ENCODE measurements at regions not wholly inside any gene's neighbourhood (a gene's known extent, or its start where the extent isn't known, plus 50 kb on each side); places are given as distances from the start of the nearest gene placed in this dataset.

DNA sequence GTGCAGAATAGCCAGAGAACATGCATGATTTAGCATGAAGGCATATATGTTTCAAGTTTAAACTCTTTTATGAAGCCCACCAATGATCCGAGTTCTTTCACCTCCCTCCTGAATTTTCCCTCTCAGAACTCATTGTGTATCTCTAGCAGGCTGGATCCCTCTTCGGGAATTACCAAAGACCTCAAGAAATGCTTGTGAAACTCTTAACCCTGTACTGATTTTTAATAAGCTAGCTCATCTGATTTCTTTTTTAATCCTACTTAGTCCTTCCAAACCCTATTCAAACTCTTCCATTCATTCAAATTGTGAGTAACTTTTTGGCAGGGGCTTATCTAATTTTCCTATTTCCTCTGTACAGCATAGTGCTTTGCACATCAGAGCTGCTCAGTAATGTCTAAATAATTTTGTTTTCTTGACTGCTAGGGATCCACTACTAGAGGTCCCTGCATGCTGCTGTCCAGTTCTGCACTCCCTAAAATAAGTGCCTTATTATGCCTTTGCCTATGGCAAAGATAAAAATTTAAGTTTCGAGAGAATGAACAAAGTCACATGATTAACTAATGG lies 723.8 kb downstream of the CDH11 start:
- H3K79me2 ChIP-seq (ENCODE audit: control insufficient read depth, insufficient read depth, low read length): no peaks in the 10 kb centered on the region
- H2AFZ ChIP-seq (ENCODE audit: control insufficient read depth, low read length): no peak overlapping the region
- H3K27ac ChIP-seq (ENCODE audit: control insufficient read depth, insufficient read depth, low read length): no peak overlapping the region
- no peaks in the 10 kb centered on the region for H3K36me3 ChIP-seq (ENCODE audit: control insufficient read depth in 2 of 2, extremely low read depth in 1 of 2, insufficient read depth in 2 of 2, low read length in 2 of 2)
- FAIRE-seq (no peak), DNase-seq (ENCODE audit: low read depth, low spot score) (no peak)
- dilution Hi-C loops (cut with MboI; ENCODE audit: extremely low pct_ligation_motif_present, low sequenced_read_pairs): no loop called here
- no peaks in the 10 kb centered on the region for H3K9me1 ChIP-seq (ENCODE audit: control insufficient read depth, extremely low read depth, insufficient read depth, low read length)
- no peaks in the 10 kb centered on the region for H3K27me3 ChIP-seq (ENCODE audit: control insufficient read depth, extremely low read depth, insufficient read depth, low read length)
- no peaks in the 10 kb centered on the region for H3K4me1 ChIP-seq (ENCODE audit: control insufficient read depth, extremely low read depth, insufficient read depth, low read length)
- H3K4me2 ChIP-seq (ENCODE audit: control insufficient read depth, extremely low read depth, insufficient read depth, low read depth, low read length): no peak overlapping the region
- H3K9me3 ChIP-seq (ENCODE audit: control insufficient read depth, low read depth, low read length): no peaks in the 10 kb centered on the region
- TF ChIP-seq EZH2 (IDR thresholded peaks at IDR 0.05; ENCODE audit: low read length): no peak
- TF ChIP-seq, protein P1, sequence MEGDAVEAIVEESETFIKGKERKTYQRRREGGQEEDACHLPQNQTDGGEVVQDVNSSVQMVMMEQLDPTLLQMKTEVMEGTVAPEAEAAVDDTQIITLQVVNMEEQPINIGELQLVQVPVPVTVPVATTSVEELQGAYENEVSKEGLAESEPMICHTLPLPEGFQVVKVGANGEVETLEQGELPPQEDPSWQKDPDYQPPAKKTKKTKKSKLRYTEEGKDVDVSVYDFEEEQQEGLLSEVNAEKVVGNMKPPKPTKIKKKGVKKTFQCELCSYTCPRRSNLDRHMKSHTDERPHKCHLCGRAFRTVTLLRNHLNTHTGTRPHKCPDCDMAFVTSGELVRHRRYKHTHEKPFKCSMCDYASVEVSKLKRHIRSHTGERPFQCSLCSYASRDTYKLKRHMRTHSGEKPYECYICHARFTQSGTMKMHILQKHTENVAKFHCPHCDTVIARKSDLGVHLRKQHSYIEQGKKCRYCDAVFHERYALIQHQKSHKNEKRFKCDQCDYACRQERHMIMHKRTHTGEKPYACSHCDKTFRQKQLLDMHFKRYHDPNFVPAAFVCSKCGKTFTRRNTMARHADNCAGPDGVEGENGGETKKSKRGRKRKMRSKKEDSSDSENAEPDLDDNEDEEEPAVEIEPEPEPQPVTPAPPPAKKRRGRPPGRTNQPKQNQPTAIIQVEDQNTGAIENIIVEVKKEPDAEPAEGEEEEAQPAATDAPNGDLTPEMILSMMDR (optimal IDR thresholded peaks at IDR 0.05 in 1 of 3, IDR thresholded peaks at IDR 0.05 in 1 of 3, conservative IDR thresholded peaks at IDR 0.05 in 1 of 3; ENCODE audit: extremely low read depth in 1 of 3, insufficient read depth in 2 of 3, low read length in 3 of 3): no peak
- H3K9ac ChIP-seq (ENCODE audit: control insufficient read depth, extremely low read depth, insufficient read depth, low read length): no peak overlapping the region
- H3K4me3 ChIP-seq (ENCODE audit: control insufficient read depth in 2 of 3, extremely low read depth in 1 of 3, insufficient read depth in 2 of 3, low read depth in 1 of 3, low read length in 3 of 3): no peak overlapping the region
- H4K20me1 ChIP-seq (ENCODE audit: control insufficient read depth, extremely low read depth, insufficient read depth, low read length): no peaks in the 10 kb centered on the region

DNA sequence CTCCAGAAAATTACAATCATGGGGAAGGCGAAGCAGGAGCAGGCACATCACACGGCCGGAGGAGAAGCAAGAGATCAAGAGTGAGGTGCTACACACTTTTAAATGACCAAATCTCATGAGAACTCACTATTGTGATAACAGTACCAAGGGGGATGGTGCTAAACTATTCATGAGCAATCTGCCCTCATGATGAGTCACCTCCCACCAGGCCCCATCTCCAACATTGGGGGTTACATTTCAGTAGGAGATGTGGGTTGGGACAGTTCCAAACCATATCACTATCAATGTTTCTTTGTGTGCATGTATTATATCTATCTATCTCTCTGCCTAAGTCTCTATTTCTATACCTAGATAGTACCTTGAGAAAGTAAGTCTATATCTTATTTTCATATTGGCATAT lies 724.8 kb downstream of the CDH11 start:
- Histone ChIP-seq H2AFZ (ENCODE audit: control insufficient read depth, low read length) (no peak overlapping the region), H3K79me2 (ENCODE audit: control insufficient read depth, insufficient read depth, low read length) (no peaks in the 10 kb centered on the region), H3K9me1 (ENCODE audit: control insufficient read depth, extremely low read depth, insufficient read depth, low read length) (no peaks in the 10 kb centered on the region), H3K27me3 (ENCODE audit: control insufficient read depth, extremely low read depth, insufficient read depth, low read length) (no peaks in the 10 kb centered on the region), H3K36me3 (ENCODE audit: control insufficient read depth in 2 of 2, extremely low read depth in 1 of 2, insufficient read depth in 2 of 2, low read length in 2 of 2) (no peaks in the 10 kb centered on the region), H3K4me1 (ENCODE audit: control insufficient read depth, extremely low read depth, insufficient read depth, low read length) (no peaks in the 10 kb centered on the region), H4K20me1 (ENCODE audit: control insufficient read depth, extremely low read depth, insufficient read depth, low read length) (no peaks in the 10 kb centered on the region), H3K9me3 (ENCODE audit: control insufficient read depth, low read depth, low read length) (no peaks in the 10 kb centered on the region), H3K9ac (ENCODE audit: control insufficient read depth, extremely low read depth, insufficient read depth, low read length) (no peak overlapping the region), H3K27ac (ENCODE audit: control insufficient read depth, insufficient read depth, low read length) (no peak overlapping the region), H3K4me3 (ENCODE audit: control insufficient read depth in 2 of 3, extremely low read depth in 1 of 3, insufficient read depth in 2 of 3, low read depth in 1 of 3, low read length in 3 of 3) (no peak overlapping the region), H3K4me2 (ENCODE audit: control insufficient read depth, extremely low read depth, insufficient read depth, low read depth, low read length) (no peak overlapping the region)
- no peak for FAIRE-seq
- TF ChIP-seq, protein P1 (optimal IDR thresholded peaks at IDR 0.05 in 1 of 3, IDR thresholded peaks at IDR 0.05 in 1 of 3, conservative IDR thresholded peaks at IDR 0.05 in 1 of 3; ENCODE audit: extremely low read depth in 1 of 3, insufficient read depth in 2 of 3, low read length in 3 of 3): no peak
- TF ChIP-seq EZH2 (IDR thresholded peaks at IDR 0.05; ENCODE audit: low read length): no peak
- dilution Hi-C loops (cut with MboI; ENCODE audit: extremely low pct_ligation_motif_present, low sequenced_read_pairs): no loop called here
- no peak for DNase-seq (ENCODE audit: low read depth, low spot score)

Measured in keratinocyte (primary cell).